Motor neuron (in vitro differentiated cells): ENCODE measurements at regions not wholly inside any gene's neighbourhood (a gene's known extent, or its start where the extent isn't known, plus 50 kb on each side); places are given as distances from the start of the nearest gene placed in this dataset.

Source experiments
- ATAC-seq, 8 experiments: fragments of 200-7000 bp; cut with Tn5 transposase; replicated peaks in 6 of 8; 2 replicates each; pipeline ENCODE4 v1.8.0; 2021; ENCODE audit warnings: mild to moderate bottlenecking in 8 of 8, moderate library complexity in 8 of 8
- H3K27ac ChIP-seq, 2 donors: fragments of 250-450 bp; sonication (Bioruptor Pico); 2 replicates each; pipeline ENCODE4 v1.9.0; 2021; ENCODE audit warnings: antibody characterized with exemption in 2 of 2, mild to moderate bottlenecking in 2 of 2, moderate library complexity in 1 of 2
- H3K4me1 ChIP-seq, 2 donors: fragments of 250-450 bp; sonication (Bioruptor Pico); replicated peaks in 1 of 2; 2 replicates each; pipeline ENCODE4 v1.6.1; 2021; ENCODE audit warnings: antibody characterized with exemption in 2 of 2, mild to moderate bottlenecking in 2 of 2, moderate library complexity in 1 of 2
- H3K4me3 ChIP-seq, 5 donors: fragments of 250-450 bp; sonication (Bioruptor Pico); 2 replicates each; pipeline ENCODE4 v1.9.0; 2021; ENCODE audit warnings: antibody characterized with exemption in 5 of 5, mild to moderate bottlenecking in 5 of 5, moderate library complexity in 4 of 5
- WGBS, 10 experiments: fragments of 450-650 bp; shearing (Covaris generic); methylation state at CpG; one replicate each; pipeline ENCODE4 v1.0.0; 2022; 5-methylcytosine and 5-hydroxymethylcytosine counted together
- in situ Hi-C, 9 experiments: fragments of 400-800 bp; cut with MboI; loops; one replicate each; pipeline ENCODE4 v1.15.0; 2021; ENCODE audit warnings: low sequenced_read_pairs in 9 of 9, low pct_unique_long_range_greater_than_20kb in 2 of 9; ENCODE audit not compliant: unreplicated experiment in 9 of 9

GRCh38 chr5:57410374-57411320 is 72.0 kb downstream of the ACTBL2 start:
- Histone ChIP-seq H3K27ac (no peak overlapping the region), H3K4me1 (peaks cover 7 to 16% of the 10 kb centered on the region in 2 donors), H3K4me3 (no peak overlapping the region)
- 80 to 94% (median 82%) methylated on average over 1 to 3 of the region's 3 CpGs; no CpG with 5 or more reads in 4 of the 10 experiments for WGBS, 10 experiments
- no peak for ATAC-seq
- in situ Hi-C loops: no loop called here

DNA sequence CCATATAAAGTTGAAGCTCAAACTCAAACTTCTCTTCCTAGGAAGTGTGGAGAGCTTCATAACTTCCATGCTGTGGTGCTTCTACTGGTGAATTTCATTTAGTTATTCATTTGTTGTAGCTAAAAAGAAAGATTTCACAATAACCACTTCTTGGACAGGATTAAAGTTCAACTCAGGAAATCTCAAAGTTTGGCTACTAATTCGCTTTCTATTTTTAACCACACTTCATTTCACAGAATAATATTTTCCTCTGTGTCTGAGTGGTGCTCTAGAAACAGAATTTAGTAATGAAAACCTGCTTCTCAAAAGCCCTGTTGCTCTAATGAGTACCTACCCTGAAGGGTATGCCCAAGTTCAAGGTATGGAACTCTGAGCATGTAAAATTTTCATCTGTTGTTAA is 73.9 kb downstream of the ACTBL2 start:
- WGBS, 10 experiments: 0 to 100% (median 42%) methylated on average over 1 of the region's 1 CpG; no CpG with 5 or more reads in 2 of the 10 experiments
- ATAC-seq: peak in 1 of 8 experiments; percentile 33

GRCh38 chr5:57408285-57408684 is 74.3 kb downstream of the ACTBL2 start:
- 50 to 100% (median 73%) methylated on average over 1 to 4 of the region's 5 CpGs; no CpG with 5 or more reads in 3 of the 10 experiments for WGBS, 10 experiments
- no peak overlapping the region for H3K27ac ChIP-seq
- ATAC-seq: no peak
- in situ Hi-C loops: no loop called here
- no peaks in the 10 kb centered on the region for H3K4me1 ChIP-seq
- no peak overlapping the region for H3K4me3 ChIP-seq

More for the DNA sequence above, 73.9 kb downstream of the ACTBL2 start:
- Histone ChIP-seq H3K4me1 (no peaks in the 10 kb centered on the region), H3K4me3 (no peak overlapping the region), H3K27ac (no peak overlapping the region)
- in situ Hi-C loops: no loop called here

- Histone ChIP-seq H3K4me3 (no peak overlapping the region), H3K4me1 (no peaks in the 10 kb centered on the region), H3K27ac (no peak overlapping the region)
- WGBS, 10 experiments: 0 to 100% (median 80%) methylated on average over 1 to 5 of the region's 5 CpGs; no CpG with 5 or more reads in 3 of the 10 experiments
- ATAC-seq: no peak
- in situ Hi-C loops: no loop called here
Observed at GRCh38 chr5:57407391-57407790, 75.2 kb downstream of the ACTBL2 start.

GRCh38 chr5:57406641-57407040 is 76.0 kb downstream of the ACTBL2 start:
- ATAC-seq: no peak
- no peak overlapping the region for H3K4me3 ChIP-seq
- H3K4me1 ChIP-seq: no peaks in the 10 kb centered on the region
- WGBS, 10 experiments: 20 to 100% (median 68%) methylated on average over 1 to 2 of the region's 2 CpGs; no CpG with 5 or more reads in 6 of the 10 experiments
- H3K27ac ChIP-seq: no peak overlapping the region
- in situ Hi-C loops: no loop called here

DNA sequence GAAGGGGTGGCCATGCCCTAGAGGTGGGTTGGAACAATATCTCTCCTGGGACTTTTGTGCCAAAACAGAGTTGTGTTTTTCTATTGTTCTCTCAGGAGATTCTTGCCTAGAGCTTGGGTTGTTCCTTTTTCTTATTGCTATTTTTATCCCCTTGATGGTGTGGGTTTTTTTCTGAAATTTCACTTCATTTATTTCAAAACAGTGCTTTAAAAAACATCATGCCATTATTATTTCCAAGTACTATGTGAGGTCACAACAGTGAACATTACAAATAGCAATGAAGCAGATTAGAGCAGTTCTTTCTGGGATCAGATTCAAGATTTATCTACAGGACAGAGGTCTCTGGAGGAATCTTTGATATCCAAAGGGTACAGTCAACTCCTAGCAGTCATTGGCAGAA is 76.6 kb downstream of the ACTBL2 start:
- no peak overlapping the region for H3K27ac ChIP-seq
- no peaks in the 10 kb centered on the region for H3K4me1 ChIP-seq
- in situ Hi-C loops: no loop called here
- no peak for ATAC-seq
- no peak overlapping the region for H3K4me3 ChIP-seq

- no peak overlapping the region for H3K27ac ChIP-seq
- WGBS, 10 experiments: 29 to 93% (median 66%) methylated on average over 1 to 3 of the region's 3 CpGs; no CpG with 5 or more reads in 1 of the 10 experiments
- in situ Hi-C loops: no loop called here
- ATAC-seq: no peak
- H3K4me3 ChIP-seq: no peak overlapping the region
- H3K4me1 ChIP-seq: peaks cover 0 to 7% of the 10 kb centered on the region in 2 donors
Observed at GRCh38 chr5:57402761-57403160, 79.8 kb downstream of the ACTBL2 start.

GRCh38 chr5:57402348-57402747 is 80.3 kb downstream of the ACTBL2 start:
- in situ Hi-C loops: no loop called here
- 12 to 83% (median 63%) methylated on average over 1 to 2 of the region's 2 CpGs; no CpG with 5 or more reads in 1 of the 10 experiments for WGBS, 10 experiments
- Histone ChIP-seq H3K27ac (no peak overlapping the region), H3K4me3 (no peak overlapping the region), H3K4me1 (peaks cover 0 to 7% of the 10 kb centered on the region in 2 donors)
- ATAC-seq: no peak

- in situ Hi-C loops: no loop called here
- Histone ChIP-seq H3K4me1 (peaks cover 0 to 7% of the 10 kb centered on the region in 2 donors), H3K4me3 (no peak overlapping the region), H3K27ac (no peak overlapping the region)
- peak in 5 of 8 experiments; percentile 40 to 92 (median 88) for ATAC-seq
- 46 to 81% (median 58%) methylated on average over 3 to 8 of the region's 10 CpGs for WGBS, 10 experiments
Observed at GRCh38 chr5:57398413-57399093, 84.1 kb downstream of the ACTBL2 start.

DNA sequence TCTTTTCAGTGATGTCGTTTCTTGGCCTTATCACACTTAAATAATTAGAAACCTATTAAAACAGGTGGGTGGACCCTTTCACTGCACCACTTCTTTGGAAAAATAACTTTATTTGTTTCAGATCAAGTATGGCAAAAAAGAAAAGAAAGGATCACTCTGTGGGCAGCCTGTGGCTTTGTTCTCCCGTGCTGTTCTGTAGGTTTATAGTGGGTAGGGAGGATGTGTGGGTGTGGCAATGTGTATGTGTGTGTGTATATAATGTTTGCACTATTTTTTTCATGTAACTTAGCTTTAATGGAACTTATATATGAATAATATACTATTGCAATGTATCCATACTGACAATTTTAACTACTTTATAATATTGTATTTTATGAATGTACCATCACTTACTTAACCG is 85.9 kb downstream of the ACTBL2 start:
- Histone ChIP-seq H3K4me1 (peaks cover 0 to 7% of the 10 kb centered on the region in 2 donors), H3K27ac (no peak overlapping the region), H3K4me3 (no peak overlapping the region)
- ATAC-seq: no peak
- in situ Hi-C loops: no loop called here
- WGBS, 10 experiments: 50 to 92% (median 76%) methylated on average over 1 to 3 of the region's 3 CpGs

- no peak overlapping the region for H3K4me3 ChIP-seq
- H3K27ac ChIP-seq: no peak overlapping the region
- in situ Hi-C loops: no loop called here
- H3K4me1 ChIP-seq: peaks cover 0 to 7% of the 10 kb centered on the region in 2 donors
- 75 to 98% (median 94%) methylated on average over 2 to 5 of the region's 5 CpGs for WGBS, 10 experiments
- no peak for ATAC-seq
Observed at GRCh38 chr5:57394421-57395210, 88.0 kb downstream of the ACTBL2 start.

DNA sequence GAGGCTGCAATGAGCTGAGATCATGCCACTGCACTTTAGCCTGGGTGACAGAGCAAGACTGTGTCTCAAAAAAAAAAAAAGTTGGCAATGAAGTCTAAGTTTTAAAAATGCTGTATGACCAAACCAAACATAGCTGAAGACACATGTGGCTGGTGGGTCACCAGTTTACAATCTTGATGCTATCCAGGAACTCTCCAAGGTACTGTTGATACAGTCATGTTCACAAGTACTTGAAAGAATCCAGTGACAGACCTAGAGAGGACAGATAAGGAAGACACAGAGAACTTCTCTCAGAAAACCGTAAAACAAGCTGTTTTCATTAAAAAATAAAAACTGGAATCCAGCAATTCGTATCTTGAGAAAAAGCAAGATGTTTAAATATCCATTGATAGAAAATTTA is 95.7 kb downstream of the ACTBL2 start:
- no peak for ATAC-seq
- H3K4me1 ChIP-seq: no peaks in the 10 kb centered on the region
- 40 to 100% (median 66%) methylated on average over 1 to 2 of the region's 2 CpGs for WGBS, 10 experiments
- no peak overlapping the region for H3K27ac ChIP-seq
- in situ Hi-C loops: no loop called here
- H3K4me3 ChIP-seq: no peak overlapping the region
